GM12878 (cell line): ENCODE measurements at regions not wholly inside any gene's neighbourhood (a gene's known extent, or its start where the extent isn't known, plus 50 kb on each side); places are given as distances from the start of the nearest gene placed in this dataset.

ENCODE experiments used
- ATAC-seq: fragments of 200-7000 bp; cut with Tn5 transposase; 3 replicates; pipeline ENCODE4 v1.9.1; 2020; ENCODE audit warnings: mild to moderate bottlenecking, moderate library complexity
- BruUV-seq: library from RNA; stranded (reverse); fragments of 400-500 nt; replicated peaks from 2 replicates; lab custom pipeline; 2021; lab: Mats Ljungman, UMichigan
- CTCF ChIA-PET: fragments of 300-600 bp; sonication (Branson Sonifier 250); formaldehyde crosslinking; extraction: SDS; loops from one replicate; lab custom pipeline; 2021; ENCODE audit warnings: inconsistent platforms; lab: Yijun Ruan, JAX
- POLR2A ChIA-PET: fragments of 350-600 bp; formaldehyde crosslinking; extraction: SDS; loops from one replicate; lab custom pipeline; 2021; ENCODE audit warnings: inconsistent platforms; lab: Charles Lee
- RAD21 ChIA-PET: fragments of 300-600 bp; sonication (Branson Sonifier 250); formaldehyde crosslinking; loops from one replicate; lab custom pipeline; 2023; ENCODE audit warnings: antibody characterized with exemption; ENCODE audit not compliant: unreplicated experiment; lab: Charles Lee
- SMC1A ChIA-PET: fragments of 300-600 bp; sonication (Branson Sonifier 250); formaldehyde crosslinking; loops from one replicate; lab custom pipeline; 2023; ENCODE audit not compliant: unreplicated experiment, uncharacterized antibody; lab: Charles Lee
- DNase-seq: peaks from one replicate; pipeline ENCODE4 v3.0.0-alpha.2; 2011; ENCODE audit warnings: low read depth, low spot score
- FAIRE-seq: peaks from 3 replicates; lab custom pipeline; 2011; peaks lifted over from hg19 to GRCh38; lab: Jason Lieb, UNC
- H2AFZ ChIP-seq: 2 replicates; pipeline ENCODE4 v1.6.0; 2011; ENCODE audit warnings: low read depth, low read length, control low read depth; ENCODE audit not compliant: control insufficient read depth
- H3K27ac ChIP-seq: 2 replicates; pipeline ENCODE4 v1.5.1; 2011; ENCODE audit warnings: control low read depth; ENCODE audit not compliant: control insufficient read depth, insufficient read depth
- H3K27me3 ChIP-seq, 2 experiments: replicated peaks in 1 of 2; 2 replicates each; pipeline versions ENCODE4 v1.6.0 to v1.6.1; 2011; ENCODE audit warnings: low read length in 1 of 2; ENCODE audit not compliant: control insufficient read depth in 2 of 2, insufficient read depth in 2 of 2
- H3K36me3 ChIP-seq, 2 experiments: 2 replicates each; pipeline ENCODE4 v1.5.1; 2011; ENCODE audit warnings: low read length in 1 of 2; ENCODE audit not compliant: control insufficient read depth in 2 of 2, insufficient read depth in 2 of 2
- H3K4me1 ChIP-seq: 2 replicates; pipeline ENCODE4 v1.6.1; 2011; ENCODE audit warnings: mild to moderate bottlenecking, low read length, moderate library complexity, mixed read lengths; ENCODE audit not compliant: control insufficient read depth, insufficient read depth
- H3K4me2 ChIP-seq: 2 replicates; pipeline ENCODE4 v1.6.0; 2011; ENCODE audit warnings: control low read depth; ENCODE audit not compliant: control insufficient read depth, insufficient read depth
- H3K4me3 ChIP-seq: fragments of 200-600 bp; sonication (generic); 2 replicates; pipeline ENCODE4 v1.5.1; 2016
- H3K79me2 ChIP-seq: 2 replicates; pipeline ENCODE4 v1.6.0; 2011; ENCODE audit warnings: low read length; ENCODE audit not compliant: control insufficient read depth, insufficient read depth
- H3K9ac ChIP-seq: 2 replicates; pipeline ENCODE4 v1.8.0; 2011; ENCODE audit warnings: low read length, control low read depth, mixed read lengths; ENCODE audit not compliant: control insufficient read depth, insufficient read depth
- H3K9me3 ChIP-seq: replicated peaks from 3 replicates; pipeline ENCODE4 v1.5.1; 2011; ENCODE audit warnings: mild to moderate bottlenecking, low read length; ENCODE audit not compliant: control insufficient read depth, insufficient read depth
- H4K20me1 ChIP-seq: 2 replicates; pipeline ENCODE4 v1.6.0; 2011; ENCODE audit not compliant: control insufficient read depth, insufficient read depth
- BCLAF1 ChIP-seq: fragments of 450-650 bp; IDR thresholded peaks from 2 replicates; pipeline ENCODE4 v1.6.1; 2017; ENCODE audit warnings: antibody characterized with exemption, mild to moderate bottlenecking, moderate library complexity
- CEBPB ChIP-seq, 2 experiments: fragments of 150-350 bp in 1 of 2; IDR thresholded peaks; 2 replicates each; pipeline ENCODE4 v1.6.1; 2012 to 2014; ENCODE audit warnings: low read depth in 2 of 2, low read length in 2 of 2, borderline replicate concordance in 1 of 2, inconsistent platforms in 1 of 2
- HDAC2 ChIP-seq: fragments of 200-600 bp; sonication (generic); IDR thresholded peaks from 2 replicates; pipeline ENCODE4 v1.6.1; 2017
- KDM1A ChIP-seq: fragments of 200-600 bp; sonication (generic); IDR thresholded peaks from 2 replicates; pipeline ENCODE4 v1.6.1; 2016; ENCODE audit warnings: borderline replicate concordance
- MLLT1 ChIP-seq: fragments of 450-650 bp; IDR thresholded peaks from 2 replicates; pipeline ENCODE4 v1.6.1; 2016; ENCODE audit warnings: mild to moderate bottlenecking
- MYB ChIP-seq: fragments of 150-350 bp; IDR thresholded peaks from 2 replicates; pipeline ENCODE4 v1.6.1; 2014; ENCODE audit warnings: mild to moderate bottlenecking, low read depth, low read length, borderline replicate concordance
- NFIC ChIP-seq: IDR thresholded peaks from 2 replicates; pipeline ENCODE4 v1.6.1; 2012; ENCODE audit warnings: low read depth, mild to moderate bottlenecking, inconsistent platforms, low read length, moderate library complexity
- NKRF ChIP-seq: fragments of 450-650 bp; conservative IDR thresholded peaks from 2 replicates; pipeline ENCODE4 v1.6.1; 2017; ENCODE audit warnings: mild to moderate bottlenecking, moderate library complexity
- RFX5 ChIP-seq: IDR thresholded peaks from 2 replicates; pipeline ENCODE4 v1.6.1; 2011; ENCODE audit warnings: low read depth, low read length, improper control_type of control experiment
- SMAD1 ChIP-seq: fragments of 450-650 bp; IDR thresholded peaks from 2 replicates; pipeline ENCODE4 v1.6.1; 2018; ENCODE audit warnings: mild to moderate bottlenecking, low read depth; ENCODE audit not compliant: partially characterized antibody
- SRF ChIP-seq, 2 experiments: IDR thresholded peaks; 2 replicates each; pipeline ENCODE4 v1.6.1; 2011; ENCODE audit warnings: low read depth in 2 of 2, low read length in 2 of 2, mild to moderate bottlenecking in 1 of 2, moderate library complexity in 1 of 2
- ZNF207 ChIP-seq: fragments of 450-650 bp; IDR thresholded peaks from 2 replicates; pipeline ENCODE4 v1.6.1; 2014; ENCODE audit warnings: antibody characterized with exemption, mild to moderate bottlenecking, borderline replicate concordance
- ZNF24 ChIP-seq: fragments of 450-650 bp; IDR thresholded peaks from 2 replicates; pipeline ENCODE4 v1.6.1; 2017; ENCODE audit warnings: antibody characterized with exemption, mild to moderate bottlenecking
- ZNF592 ChIP-seq: fragments of 450-650 bp; IDR thresholded peaks from 2 replicates; pipeline ENCODE4 v1.6.1; 2017; ENCODE audit warnings: mild to moderate bottlenecking, moderate library complexity
- WGBS: methylation state at CpG from one replicate; pipeline ENCODE4 v1.1.6; 2016; ENCODE audit warnings: low lambda C conversion rate; ENCODE audit not compliant: insufficient replicate concordance, insufficient coverage; ENCODE audit errors: missing lambda C conversion rate; 5-methylcytosine and 5-hydroxymethylcytosine counted together
- in situ Hi-C: fragments of 300-500 bp; cut with MboI; formaldehyde crosslinking; loops from 9 replicates; pipeline ENCODE4 v1.14.3; 2018; ENCODE audit warnings: mixed read lengths
- intact Hi-C: fragments of 100-400 bp; cut with micrococcal nuclease; formaldehyde crosslinking; loops from one replicate; pipeline ENCODE4 v1.14.2; 2022; ENCODE audit not compliant: unreplicated experiment

- no TSS peak for BruUV-seq
- ChIA-PET SMC1A (no interaction called here), RAD21 (no interaction called here), CTCF (no interaction called here), POLR2A (no interaction called here)
- no peaks in the 10 kb centered on the region for H3K79me2 ChIP-seq
- H2AFZ ChIP-seq: no peak overlapping the region
- H3K9ac ChIP-seq: no peak overlapping the region
- H3K4me3 ChIP-seq: no peak overlapping the region
- in situ Hi-C loops: no loop called here
- H4K20me1 ChIP-seq: no peaks in the 10 kb centered on the region
- FAIRE-seq (no peak), DNase-seq (no peak), ATAC-seq (no peak)
- no peak overlapping the region for H3K4me2 ChIP-seq
- H3K4me1 ChIP-seq: no peaks in the 10 kb centered on the region
- 34% methylated on average over 11 of the region's 11 CpGs for WGBS
- H3K27ac ChIP-seq: no peak overlapping the region
- H3K9me3 ChIP-seq: no peaks in the 10 kb centered on the region; the same call in 2 of the 3 replicates
- H3K27me3 ChIP-seq: no peaks in the 10 kb centered on the region
- intact Hi-C loops: no loop called here
- H3K36me3 ChIP-seq: no peaks in the 10 kb centered on the region
- TF ChIP-seq MLLT1 (no peak), NFIC (no peak), RFX5 (no peak), MYB (no peak), HDAC2 (no peak), SMAD1 (no peak), BCLAF1 (no peak), KDM1A (no peak), NKRF (no peak), ZNF24 (no peak), ZNF207 (no peak), ZNF592 (no peak), CEBPB (IDR thresholded peaks at IDR 0.05; ENCODE audit: borderline replicate concordance in 1 of 2, low read depth in 2 of 2, low read length in 2 of 2) (no peak), SRF (IDR thresholded peaks at IDR 0.05; ENCODE audit: low read depth in 2 of 2, low read length in 2 of 2) (no peak)
These were observed 323.7 kb downstream of the THBS2 start for GRCh38 chr6:168929871-168930450.
